RCC 7860 (cell line): ENCODE measurements at regions not wholly inside any gene's neighbourhood (a gene's known extent, or its start where the extent isn't known, plus 50 kb on each side); places are given as distances from the start of the nearest gene placed in this dataset.
"Not testable (repeated sequence)": the region's sequence is repeated elsewhere in the genome, so short reads cannot be mapped to it uniquely, and the experiment has no call there.

Experiments
- DNase-seq: peaks from one replicate; pipeline ENCODE4 v3.0.0-alpha.2; 2015; ENCODE audit warnings: low spot score
- FAIRE-seq: peaks from 2 replicates; lab custom pipeline; 2012; peaks lifted over from hg19 to GRCh38; lab: Jason Lieb, UNC

GRCh38 chr4:181018472-181018871, 1224.7 kb upstream of the TENM3 start:
- FAIRE-seq: no peak
- DNase-seq: no peak

GRCh38 chr4:181018913-181019312, 1224.3 kb upstream of the TENM3 start:
- FAIRE-seq: no peak
- DNase-seq: no peak

GRCh38 chr4:181020456-181020855, 1222.7 kb upstream of the TENM3 start:
- DNase-seq (no peak), FAIRE-seq (no peak)

GRCh38 chr4:181021213-181021612, 1222.0 kb upstream of the TENM3 start:
- DNase-seq (no peak), FAIRE-seq (no peak)

- FAIRE-seq: peak; percentile 85
- peak; percentile 37 for DNase-seq
These were observed 1212.9 kb upstream of the TENM3 start for GRCh38 chr4:181030135-181030921.

- FAIRE-seq (no peak), DNase-seq (peak; percentile 28)
These were observed 1212.2 kb upstream of the TENM3 start for GRCh38 chr4:181030961-181031360.

- no peak for FAIRE-seq
These were observed 1199.7 kb upstream of the TENM3 start for GRCh38 chr4:181043486-181043885.

GRCh38 chr4:181046809-181047208, 1196.4 kb upstream of the TENM3 start:
- no peak for FAIRE-seq

More at GRCh38 chr4:181043486-181043885, 1199.7 kb upstream of the TENM3 start:
- DNase-seq: no peak

GRCh38 chr4:181051931-181052330, 1191.3 kb upstream of the TENM3 start:
- no peak for FAIRE-seq
- no peak for DNase-seq

More at GRCh38 chr4:181046809-181047208, 1196.4 kb upstream of the TENM3 start:
- no peak for DNase-seq

- FAIRE-seq (no peak), DNase-seq (no peak)
These were observed 1181.4 kb upstream of the TENM3 start for GRCh38 chr4:181061787-181062186.

GRCh38 chr4:181063212-181063611, 1180.0 kb upstream of the TENM3 start:
- no peak for FAIRE-seq
- no peak for DNase-seq

- no peak for FAIRE-seq
These were observed 1165.9 kb upstream of the TENM3 start for GRCh38 chr4:181077341-181077740.

GRCh38 chr4:181078196-181078595, 1165.0 kb upstream of the TENM3 start:
- peak; percentile 45 for FAIRE-seq
- DNase-seq: no peak

More at GRCh38 chr4:181077341-181077740, 1165.9 kb upstream of the TENM3 start:
- no peak for DNase-seq

- DNase-seq (no peak), FAIRE-seq (no peak)
These were observed 1159.3 kb upstream of the TENM3 start for GRCh38 chr4:181083757-181084361.

- no peak for FAIRE-seq
- no peak for DNase-seq
These were observed 1157.6 kb upstream of the TENM3 start for GRCh38 chr4:181085557-181085956.

- no peak for DNase-seq
- FAIRE-seq: no peak
These were observed 1137.7 kb upstream of the TENM3 start for GRCh38 chr4:181105487-181105886.

GRCh38 chr4:181106398-181106797, 1136.8 kb upstream of the TENM3 start:
- DNase-seq (no peak), FAIRE-seq (no peak)

- FAIRE-seq: no peak
- no peak for DNase-seq
These were observed 1135.0 kb upstream of the TENM3 start for GRCh38 chr4:181108237-181108636.

- no peak for FAIRE-seq
- no peak for DNase-seq
These were observed 1124.0 kb upstream of the TENM3 start for GRCh38 chr4:181119186-181119585.

GRCh38 chr4:181121733-181122132, 1121.5 kb upstream of the TENM3 start:
- no peak for DNase-seq
- FAIRE-seq: no peak

GRCh38 chr4:181127171-181127570, 1116.0 kb upstream of the TENM3 start:
- DNase-seq (no peak), FAIRE-seq (no peak)

GRCh38 chr4:181130317-181130716, 1112.9 kb upstream of the TENM3 start:
- FAIRE-seq, DNase-seq: not testable (repeated sequence)
